GM12878 (cell line): ENCODE measurements at regions not wholly inside any gene's neighbourhood (a gene's known extent, or its start where the extent isn't known, plus 50 kb on each side); places are given as distances from the start of the nearest gene placed in this dataset.

Experiments used
- ATAC-seq: fragments of 200-7000 bp; cut with Tn5 transposase; 3 replicates; pipeline ENCODE4 v1.9.1; 2020; ENCODE audit warnings: mild to moderate bottlenecking, moderate library complexity
- BruUV-seq: library from RNA; stranded (reverse); fragments of 400-500 nt; replicated peaks from 2 replicates; lab custom pipeline; 2021; lab: Mats Ljungman, UMichigan
- CTCF ChIA-PET: fragments of 300-600 bp; sonication (Branson Sonifier 250); formaldehyde crosslinking; extraction: SDS; loops from one replicate; lab custom pipeline; 2021; ENCODE audit warnings: inconsistent platforms; lab: Yijun Ruan, JAX
- POLR2A ChIA-PET: fragments of 350-600 bp; formaldehyde crosslinking; extraction: SDS; loops from one replicate; lab custom pipeline; 2021; ENCODE audit warnings: inconsistent platforms; lab: Charles Lee
- RAD21 ChIA-PET: fragments of 300-600 bp; sonication (Branson Sonifier 250); formaldehyde crosslinking; loops from one replicate; lab custom pipeline; 2023; ENCODE audit warnings: antibody characterized with exemption; ENCODE audit not compliant: unreplicated experiment; lab: Charles Lee
- SMC1A ChIA-PET: fragments of 300-600 bp; sonication (Branson Sonifier 250); formaldehyde crosslinking; loops from one replicate; lab custom pipeline; 2023; ENCODE audit not compliant: unreplicated experiment, uncharacterized antibody; lab: Charles Lee
- DNase-seq: peaks from one replicate; pipeline ENCODE4 v3.0.0-alpha.2; 2011; ENCODE audit warnings: low read depth, low spot score
- FAIRE-seq: peaks from 3 replicates; lab custom pipeline; 2011; peaks lifted over from hg19 to GRCh38; lab: Jason Lieb, UNC
- H2AFZ ChIP-seq: 2 replicates; pipeline ENCODE4 v1.6.0; 2011; ENCODE audit warnings: low read depth, low read length, control low read depth; ENCODE audit not compliant: control insufficient read depth
- H3K27ac ChIP-seq: 2 replicates; pipeline ENCODE4 v1.5.1; 2011; ENCODE audit warnings: control low read depth; ENCODE audit not compliant: control insufficient read depth, insufficient read depth
- H3K27me3 ChIP-seq, 2 experiments: replicated peaks in 1 of 2; 2 replicates each; pipeline versions ENCODE4 v1.6.0 to v1.6.1; 2011; ENCODE audit warnings: low read length in 1 of 2; ENCODE audit not compliant: control insufficient read depth in 2 of 2, insufficient read depth in 2 of 2
- H3K36me3 ChIP-seq, 2 experiments: 2 replicates each; pipeline ENCODE4 v1.5.1; 2011; ENCODE audit warnings: low read length in 1 of 2; ENCODE audit not compliant: control insufficient read depth in 2 of 2, insufficient read depth in 2 of 2
- H3K4me1 ChIP-seq: 2 replicates; pipeline ENCODE4 v1.6.1; 2011; ENCODE audit warnings: mild to moderate bottlenecking, low read length, moderate library complexity, mixed read lengths; ENCODE audit not compliant: control insufficient read depth, insufficient read depth
- H3K4me2 ChIP-seq: 2 replicates; pipeline ENCODE4 v1.6.0; 2011; ENCODE audit warnings: control low read depth; ENCODE audit not compliant: control insufficient read depth, insufficient read depth
- H3K4me3 ChIP-seq: fragments of 200-600 bp; sonication (generic); 2 replicates; pipeline ENCODE4 v1.5.1; 2016
- H3K79me2 ChIP-seq: 2 replicates; pipeline ENCODE4 v1.6.0; 2011; ENCODE audit warnings: low read length; ENCODE audit not compliant: control insufficient read depth, insufficient read depth
- H3K9ac ChIP-seq: 2 replicates; pipeline ENCODE4 v1.8.0; 2011; ENCODE audit warnings: low read length, control low read depth, mixed read lengths; ENCODE audit not compliant: control insufficient read depth, insufficient read depth
- H3K9me3 ChIP-seq: replicated peaks from 3 replicates; pipeline ENCODE4 v1.5.1; 2011; ENCODE audit warnings: mild to moderate bottlenecking, low read length; ENCODE audit not compliant: control insufficient read depth, insufficient read depth
- H4K20me1 ChIP-seq: 2 replicates; pipeline ENCODE4 v1.6.0; 2011; ENCODE audit not compliant: control insufficient read depth, insufficient read depth
- BACH1 ChIP-seq: fragments of 450-650 bp; IDR thresholded peaks from 2 replicates; pipeline ENCODE4 v1.6.1; 2017; ENCODE audit warnings: mild to moderate bottlenecking, borderline replicate concordance
- CEBPB ChIP-seq, 2 experiments: fragments of 150-350 bp in 1 of 2; IDR thresholded peaks; 2 replicates each; pipeline ENCODE4 v1.6.1; 2012 to 2014; ENCODE audit warnings: low read depth in 2 of 2, low read length in 2 of 2, borderline replicate concordance in 1 of 2, inconsistent platforms in 1 of 2
- FOS ChIP-seq: IDR thresholded peaks from 3 replicates; pipeline ENCODE4 v1.6.1; 2011; ENCODE audit warnings: borderline replicate concordance; ENCODE audit not compliant: insufficient read length; ENCODE audit errors: extremely low read depth
- SIN3A ChIP-seq: IDR thresholded peaks from 2 replicates; pipeline ENCODE4 v1.6.1; 2012; ENCODE audit warnings: low read depth, low read length, improper control_type of control experiment
- ZNF24 ChIP-seq: fragments of 450-650 bp; IDR thresholded peaks from 2 replicates; pipeline ENCODE4 v1.6.1; 2017; ENCODE audit warnings: antibody characterized with exemption, mild to moderate bottlenecking
- WGBS: methylation state at CpG from one replicate; pipeline ENCODE4 v1.1.6; 2016; ENCODE audit warnings: low lambda C conversion rate; ENCODE audit not compliant: insufficient replicate concordance, insufficient coverage; ENCODE audit errors: missing lambda C conversion rate; 5-methylcytosine and 5-hydroxymethylcytosine counted together
- in situ Hi-C: fragments of 300-500 bp; cut with MboI; formaldehyde crosslinking; loops from 9 replicates; pipeline ENCODE4 v1.14.3; 2018; ENCODE audit warnings: mixed read lengths
- intact Hi-C: fragments of 100-400 bp; cut with micrococcal nuclease; formaldehyde crosslinking; loops from one replicate; pipeline ENCODE4 v1.14.2; 2022; ENCODE audit not compliant: unreplicated experiment
- TF ChIP-seq, protein P1 (sequence below): fragments of 450-650 bp; formaldehyde crosslinking; IDR thresholded peaks from 2 replicates; pipeline ENCODE4 v1.4.0; 2022; ENCODE audit warnings: mild to moderate bottlenecking, moderate library complexity

- ChIA-PET POLR2A (no interaction called here), SMC1A (interaction anchor here (0.7 kb wide), 1 partner anchor 156 kb away, joined by 3 read pairs; no protein-coding TSS in a partner anchor), CTCF (interaction anchor here (0.6 kb wide), 3 partner anchors 26 to 414 kb away, joined by 3 read pairs; no protein-coding TSS in a partner anchor)
- 30% methylated on average over 14 of the region's 14 CpGs for whole genome bisulfite sequencing
- H3K27ac ChIP-seq: no peak overlapping the region
- H3K9me3 ChIP-seq: no peaks in the 10 kb centered on the region
- no peak overlapping the region for H3K9ac ChIP-seq
- FAIRE-seq: no peak
- H3K36me3 ChIP-seq: no peaks in the 10 kb centered on the region
- H3K79me2 ChIP-seq: no peaks in the 10 kb centered on the region
- no peak overlapping the region for H3K4me2 ChIP-seq
- H3K4me3 ChIP-seq: no peak overlapping the region
- H4K20me1 ChIP-seq: no peaks in the 10 kb centered on the region
- H2AFZ ChIP-seq: no peak overlapping the region
- BruUV-seq: no TSS peak
- intact Hi-C loops (no loop called here), in situ Hi-C loops (no loop called here)
- no peak for ATAC-seq
- TF ChIP-seq SIN3A: no peak
- TF ChIP-seq, protein P1, sequence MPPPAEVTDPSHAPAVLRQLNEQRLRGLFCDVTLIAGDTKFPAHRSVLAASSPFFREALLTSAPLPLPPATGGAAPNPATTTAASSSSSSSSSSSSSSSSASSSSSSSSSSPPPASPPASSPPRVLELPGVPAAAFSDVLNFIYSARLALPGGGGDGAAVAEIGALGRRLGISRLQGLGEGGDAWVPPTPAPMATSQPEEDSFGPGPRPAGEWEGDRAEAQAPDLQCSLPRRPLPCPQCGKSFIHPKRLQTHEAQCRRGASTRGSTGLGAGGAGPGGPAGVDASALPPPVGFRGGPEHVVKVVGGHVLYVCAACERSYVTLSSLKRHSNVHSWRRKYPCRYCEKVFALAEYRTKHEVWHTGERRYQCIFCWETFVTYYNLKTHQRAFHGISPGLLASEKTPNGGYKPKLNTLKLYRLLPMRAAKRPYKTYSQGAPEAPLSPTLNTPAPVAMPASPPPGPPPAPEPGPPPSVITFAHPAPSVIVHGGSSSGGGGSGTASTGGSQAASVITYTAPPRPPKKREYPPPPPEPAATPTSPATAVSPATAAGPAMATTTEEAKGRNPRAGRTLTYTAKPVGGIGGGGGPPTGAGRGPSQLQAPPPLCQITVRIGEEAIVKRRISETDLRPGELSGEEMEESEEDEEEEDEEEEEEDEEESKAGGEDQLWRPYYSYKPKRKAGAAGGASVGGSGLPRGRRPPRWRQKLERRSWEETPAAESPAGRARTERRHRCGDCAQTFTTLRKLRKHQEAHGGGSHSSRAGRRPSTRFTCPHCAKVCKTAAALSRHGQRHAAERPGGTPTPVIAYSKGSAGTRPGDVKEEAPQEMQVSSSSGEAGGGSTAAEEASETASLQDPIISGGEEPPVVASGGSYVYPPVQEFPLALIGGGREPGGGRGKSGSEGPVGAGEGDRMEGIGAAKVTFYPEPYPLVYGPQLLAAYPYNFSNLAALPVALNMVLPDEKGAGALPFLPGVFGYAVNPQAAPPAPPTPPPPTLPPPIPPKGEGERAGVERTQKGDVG (CRISPR knock-in tag): no peak
- no peak for TF ChIP-seq ZNF24
- no peak for TF ChIP-seq BACH1
- TF ChIP-seq CEBPB (IDR thresholded peaks at IDR 0.05; ENCODE audit: borderline replicate concordance in 1 of 2, low read depth in 2 of 2, low read length in 2 of 2): no peak
- TF ChIP-seq FOS: no peak
- TF ChIP-seq, all 136 proteins: peak for 0
- no peak for DNase-seq
- RAD21 ChIA-PET: no interaction called here
- Histone ChIP-seq H3K27me3 (no peaks in the 10 kb centered on the region), H3K4me1 (no peaks in the 10 kb centered on the region)
Measured at GRCh38 chr2:16263241-16263890, 323.0 kb downstream of the MYCN start.
